A549 (cell line): ENCODE measurements at regions not wholly inside any gene's neighbourhood (a gene's known extent, or its start where the extent isn't known, plus 50 kb on each side); places are given as distances from the start of the nearest gene placed in this dataset.

Experiments
- ATAC-seq, 2 experiments: fragments of 200-7000 bp in 1 of 2; fragments of >200 bp in 1 of 2; cut with Nextera tagmentation in 1 of 2; cut with Tn5 transposase in 1 of 2; 3 replicates each; pipeline versions ENCODE4 v1.8.0 to v1.9.1; 2018 to 2020; ENCODE audit warnings: mild to moderate bottlenecking in 1 of 2, moderate library complexity in 1 of 2
- CTCF ChIA-PET: fragments of 300-600 bp; sonication (Branson Sonifier 250); formaldehyde crosslinking; extraction: SDS; loops from one replicate; lab custom pipeline; 2021; ENCODE audit warnings: antibody characterized with exemption, inconsistent platforms; lab: Yijun Ruan, JAX
- POLR2A ChIA-PET: fragments of 350-600 bp; formaldehyde crosslinking; extraction: SDS; loops from one replicate; lab custom pipeline; 2021; ENCODE audit warnings: antibody characterized with exemption, inconsistent platforms; lab: Yijun Ruan, JAX
- DNase-seq, 2 experiments: peaks; one replicate each; pipeline versions ENCODE4 v3.0.0 to v3.0.0-alpha.2; 2011 to 2016; ENCODE audit warnings: low read depth in 1 of 2, low spot score in 1 of 2
- FAIRE-seq: peaks from 2 replicates; lab custom pipeline; 2011; peaks lifted over from hg19 to GRCh38; lab: Jason Lieb, UNC
- H3K27ac ChIP-seq, 2 experiments: fragments of >200 bp; sonication (Bioruptor Twin); formaldehyde crosslinking; 3 replicates each; pipeline ENCODE4 v1.5.1; 2016 to 2017
- H3K4me1 ChIP-seq: fragments of >200 bp; sonication (Bioruptor Twin); formaldehyde crosslinking; 3 replicates; pipeline ENCODE4 v1.6.1; 2016
- H3K4me2 ChIP-seq: fragments of >200 bp; sonication (Bioruptor Twin); formaldehyde crosslinking; 3 replicates; pipeline ENCODE4 v1.6.1; 2016
- H3K4me3 ChIP-seq: fragments of >200 bp; sonication (Bioruptor Twin); formaldehyde crosslinking; 3 replicates; pipeline ENCODE4 v1.5.1; 2016
- H3K9me3 ChIP-seq: fragments of >200 bp; sonication (Bioruptor Twin); formaldehyde crosslinking; 3 replicates; pipeline ENCODE4 v1.6.1; 2016
- ATOH8 ChIP-seq: fragments of 250-450 bp; sonication (Bioruptor Pico); IDR thresholded peaks from 2 replicates; pipeline ENCODE4 v1.5.0; 2020; ENCODE audit warnings: low read depth, mild to moderate bottlenecking, moderate library complexity
- BHLHE40 ChIP-seq: IDR thresholded peaks from 2 replicates; pipeline ENCODE4 v1.6.1; 2012; ENCODE audit warnings: low read depth, low read length, inconsistent platforms
- CBX8 ChIP-seq: fragments of 200-600 bp; sonication (generic); IDR thresholded peaks from 2 replicates; pipeline ENCODE4 v1.6.1; 2016
- CHD2 ChIP-seq: fragments of 150-350 bp; IDR thresholded peaks from 2 replicates; pipeline ENCODE4 v1.6.1; 2014; ENCODE audit warnings: low read length; ENCODE audit not compliant: partially characterized antibody
- E2F6 ChIP-seq: IDR thresholded peaks from 2 replicates; pipeline ENCODE4 v1.6.1; 2012; ENCODE audit warnings: low read depth, borderline replicate concordance
- EHMT2 ChIP-seq: fragments of 200-600 bp; sonication (generic); IDR thresholded peaks from 2 replicates; pipeline ENCODE4 v1.6.1; 2016; ENCODE audit warnings: antibody characterized with exemption, low read depth, mild to moderate bottlenecking, moderate library complexity
- ESRRA ChIP-seq: fragments of 150-350 bp; IDR thresholded peaks from 2 replicates; pipeline ENCODE4 v1.6.1; 2014; ENCODE audit warnings: mild to moderate bottlenecking, low read length, borderline replicate concordance
- FOSB ChIP-seq: fragments of 250-450 bp; sonication (Bioruptor Pico); IDR thresholded peaks from 2 replicates; pipeline ENCODE4 v1.5.0; 2020; ENCODE audit warnings: mild to moderate bottlenecking, moderate library complexity
- FOXS1 ChIP-seq: fragments of 250-450 bp; sonication (Bioruptor Pico); IDR thresholded peaks from 2 replicates; pipeline ENCODE4 v1.5.0; 2020; ENCODE audit warnings: mild to moderate bottlenecking, moderate library complexity
- HMGXB4 ChIP-seq: fragments of 250-450 bp; sonication (Bioruptor Pico); IDR thresholded peaks from 2 replicates; pipeline ENCODE4 v1.5.0; 2021; ENCODE audit warnings: mild to moderate bottlenecking, moderate library complexity, borderline replicate concordance
- HOXB13 ChIP-seq: fragments of 250-450 bp; sonication (Bioruptor Pico); IDR thresholded peaks from 2 replicates; pipeline ENCODE4 v1.5.0; 2020; ENCODE audit warnings: low read depth, mild to moderate bottlenecking, moderate library complexity
- JUNB ChIP-seq: fragments of >200 bp; sonication (Bioruptor Twin); formaldehyde crosslinking; IDR thresholded peaks from 2 replicates; pipeline ENCODE4 v1.6.1; 2016
- KDM5A ChIP-seq: fragments of 200-600 bp; sonication (generic); IDR thresholded peaks from 2 replicates; pipeline ENCODE4 v1.6.1; 2016; ENCODE audit warnings: antibody characterized with exemption, mild to moderate bottlenecking
- MAFK ChIP-seq: fragments of 450-650 bp; IDR thresholded peaks from 2 replicates; pipeline ENCODE4 v1.6.1; 2014; ENCODE audit not compliant: partially characterized antibody
- MAX ChIP-seq: IDR thresholded peaks from 2 replicates; pipeline ENCODE4 v1.6.1; 2012
- NPAS2 ChIP-seq: fragments of 250-450 bp; sonication (Bioruptor Pico); IDR thresholded peaks from 2 replicates; pipeline ENCODE4 v1.8.0; 2022; ENCODE audit warnings: mild to moderate bottlenecking, moderate library complexity, borderline replicate concordance
- PHF8 ChIP-seq: fragments of 200-600 bp; sonication (generic); IDR thresholded peaks from 2 replicates; pipeline ENCODE4 v1.6.1; 2016; ENCODE audit warnings: low read depth, mild to moderate bottlenecking, antibody characterized with exemption, moderate library complexity, borderline replicate concordance
- POLR2A ChIP-seq: IDR thresholded peaks from 2 replicates; pipeline ENCODE4 v1.6.1; 2012; ENCODE audit warnings: mild to moderate bottlenecking, low read length
- POLR2AphosphoS2 ChIP-seq: conservative IDR thresholded peaks from 2 replicates; pipeline ENCODE4 v1.6.1; 2012; ENCODE audit warnings: low read length, improper control_type of control experiment, inconsistent platforms
- RFX5 ChIP-seq: fragments of 450-650 bp; IDR thresholded peaks from 2 replicates; pipeline ENCODE4 v1.7.1; 2014; ENCODE audit warnings: antibody characterized with exemption, mild to moderate bottlenecking, moderate library complexity
- SMC3 ChIP-seq: fragments of >200 bp; sonication (Bioruptor Twin); formaldehyde crosslinking; IDR thresholded peaks from 3 replicates; pipeline ENCODE4 v1.6.1; 2018; ENCODE audit warnings: inconsistent platforms
- TFCP2L1 ChIP-seq: fragments of 250-450 bp; sonication (Bioruptor Pico); IDR thresholded peaks from 2 replicates; pipeline ENCODE4 v1.5.0; 2021; ENCODE audit warnings: mild to moderate bottlenecking
- ZC3H11A ChIP-seq: fragments of 450-650 bp; IDR thresholded peaks from 2 replicates; pipeline ENCODE4 v1.6.1; 2014; ENCODE audit warnings: antibody characterized with exemption, mild to moderate bottlenecking
- ZFP36 ChIP-seq: fragments of 450-650 bp; IDR thresholded peaks from 2 replicates; pipeline ENCODE4 v1.6.1; 2014; ENCODE audit warnings: borderline replicate concordance; ENCODE audit not compliant: partially characterized antibody
- ZNF302 ChIP-seq: fragments of 250-450 bp; sonication (Bioruptor Pico); IDR thresholded peaks from 2 replicates; pipeline ENCODE4 v1.9.0; 2021; ENCODE audit warnings: inconsistent platforms, mild to moderate bottlenecking, moderate library complexity
- WGBS: methylation state at CpG from one replicate; pipeline ENCODE4 v1.1.6; 2017; ENCODE audit errors: missing lambda C conversion rate; 5-methylcytosine and 5-hydroxymethylcytosine counted together
- TF ChIP-seq, protein P1 (sequence below): fragments of >200 bp; sonication (Bioruptor Twin); formaldehyde crosslinking; IDR thresholded peaks from 3 replicates; pipeline ENCODE4 v1.5.1; 2016
- TF ChIP-seq, protein P2 (sequence below): fragments of 450-650 bp; IDR thresholded peaks from 2 replicates; pipeline ENCODE4 v1.6.1; 2014; ENCODE audit warnings: antibody characterized with exemption
- TF ChIP-seq, protein P3 (sequence below): fragments of >200 bp; sonication (Bioruptor Twin); formaldehyde crosslinking; IDR thresholded peaks from 3 replicates; pipeline ENCODE4 v1.6.1; 2016

DNA sequence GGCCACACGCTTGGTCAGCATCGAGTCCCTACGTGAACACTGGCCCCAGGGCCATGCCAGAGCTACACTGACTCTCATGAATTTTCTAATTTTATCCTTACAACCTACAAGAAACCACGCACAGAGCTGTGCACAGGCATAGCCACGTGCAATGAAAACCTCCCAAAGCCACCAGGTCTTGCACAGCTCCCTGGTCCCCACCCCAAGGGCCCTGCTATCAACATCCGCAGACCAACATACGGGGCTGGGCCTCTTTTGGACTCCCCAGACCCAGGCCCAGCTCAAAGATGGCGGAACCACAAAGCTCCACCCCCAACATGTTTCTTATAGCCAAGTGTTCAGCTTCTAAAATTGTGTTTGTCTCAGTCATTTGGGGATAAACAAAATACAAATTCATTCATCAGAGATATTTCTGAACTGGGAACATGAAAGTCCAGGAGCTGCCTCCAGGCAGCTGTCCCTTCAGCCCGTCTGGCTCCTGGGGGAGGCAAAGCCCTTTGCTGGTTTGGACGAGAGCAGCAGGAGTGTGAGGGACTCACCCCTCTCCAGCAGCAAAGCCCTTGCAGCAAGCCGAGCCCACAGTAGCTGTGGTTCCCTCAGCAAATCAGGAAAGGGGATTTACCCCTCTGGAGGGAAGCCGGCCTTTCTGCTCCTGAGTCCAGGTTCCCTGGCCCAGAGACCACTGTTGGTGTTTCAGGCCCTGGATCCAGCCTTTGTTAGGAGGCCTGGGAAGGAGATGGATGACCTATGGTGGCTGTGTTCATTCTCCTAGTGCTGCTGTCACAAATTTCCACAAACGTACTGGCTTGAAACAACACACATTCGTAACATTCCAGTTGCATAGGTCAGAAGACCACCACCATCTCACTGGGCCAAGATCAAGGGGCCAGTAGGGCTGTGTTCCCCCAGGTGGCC is 75.1 kb downstream of the OAT start:
- no peak overlapping the region for H3K4me2 ChIP-seq
- WGBS: 60% methylated on average over 13 of the region's 14 CpGs
- ATAC-seq: no peak
- H3K4me3 ChIP-seq: no peak overlapping the region
- no peaks in the 10 kb centered on the region for H3K4me1 ChIP-seq
- no peak for FAIRE-seq
- no peaks in the 10 kb centered on the region for H3K9me3 ChIP-seq
- POLR2A ChIA-PET: no interaction called here
- CTCF ChIA-PET: interaction anchor here (1.5 kb wide), 1 partner anchor 46 kb away, joined by 6 read pairs; no protein-coding TSS in a partner anchor
- DNase-seq: no peak
- TF ChIP-seq TFCP2L1 (CRISPR knock-in tag) (no peak), ZC3H11A (no peak), POLR2A (no peak), ATOH8 (no peak), CBX8 (no peak), MAFK (no peak), CHD2 (no peak), KDM5A (no peak), PHF8 (no peak), FOXS1 (CRISPR knock-in tag) (no peak), SMC3 (no peak), HOXB13 (CRISPR knock-in tag) (no peak), POLR2AphosphoS2 (no peak), FOSB (no peak)
- TF ChIP-seq, protein P1, sequence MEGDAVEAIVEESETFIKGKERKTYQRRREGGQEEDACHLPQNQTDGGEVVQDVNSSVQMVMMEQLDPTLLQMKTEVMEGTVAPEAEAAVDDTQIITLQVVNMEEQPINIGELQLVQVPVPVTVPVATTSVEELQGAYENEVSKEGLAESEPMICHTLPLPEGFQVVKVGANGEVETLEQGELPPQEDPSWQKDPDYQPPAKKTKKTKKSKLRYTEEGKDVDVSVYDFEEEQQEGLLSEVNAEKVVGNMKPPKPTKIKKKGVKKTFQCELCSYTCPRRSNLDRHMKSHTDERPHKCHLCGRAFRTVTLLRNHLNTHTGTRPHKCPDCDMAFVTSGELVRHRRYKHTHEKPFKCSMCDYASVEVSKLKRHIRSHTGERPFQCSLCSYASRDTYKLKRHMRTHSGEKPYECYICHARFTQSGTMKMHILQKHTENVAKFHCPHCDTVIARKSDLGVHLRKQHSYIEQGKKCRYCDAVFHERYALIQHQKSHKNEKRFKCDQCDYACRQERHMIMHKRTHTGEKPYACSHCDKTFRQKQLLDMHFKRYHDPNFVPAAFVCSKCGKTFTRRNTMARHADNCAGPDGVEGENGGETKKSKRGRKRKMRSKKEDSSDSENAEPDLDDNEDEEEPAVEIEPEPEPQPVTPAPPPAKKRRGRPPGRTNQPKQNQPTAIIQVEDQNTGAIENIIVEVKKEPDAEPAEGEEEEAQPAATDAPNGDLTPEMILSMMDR: no peak
- TF ChIP-seq, protein P2, sequence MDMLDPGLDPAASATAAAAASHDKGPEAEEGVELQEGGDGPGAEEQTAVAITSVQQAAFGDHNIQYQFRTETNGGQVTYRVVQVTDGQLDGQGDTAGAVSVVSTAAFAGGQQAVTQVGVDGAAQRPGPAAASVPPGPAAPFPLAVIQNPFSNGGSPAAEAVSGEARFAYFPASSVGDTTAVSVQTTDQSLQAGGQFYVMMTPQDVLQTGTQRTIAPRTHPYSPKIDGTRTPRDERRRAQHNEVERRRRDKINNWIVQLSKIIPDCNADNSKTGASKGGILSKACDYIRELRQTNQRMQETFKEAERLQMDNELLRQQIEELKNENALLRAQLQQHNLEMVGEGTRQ: no peak
- TF ChIP-seq, protein P3, sequence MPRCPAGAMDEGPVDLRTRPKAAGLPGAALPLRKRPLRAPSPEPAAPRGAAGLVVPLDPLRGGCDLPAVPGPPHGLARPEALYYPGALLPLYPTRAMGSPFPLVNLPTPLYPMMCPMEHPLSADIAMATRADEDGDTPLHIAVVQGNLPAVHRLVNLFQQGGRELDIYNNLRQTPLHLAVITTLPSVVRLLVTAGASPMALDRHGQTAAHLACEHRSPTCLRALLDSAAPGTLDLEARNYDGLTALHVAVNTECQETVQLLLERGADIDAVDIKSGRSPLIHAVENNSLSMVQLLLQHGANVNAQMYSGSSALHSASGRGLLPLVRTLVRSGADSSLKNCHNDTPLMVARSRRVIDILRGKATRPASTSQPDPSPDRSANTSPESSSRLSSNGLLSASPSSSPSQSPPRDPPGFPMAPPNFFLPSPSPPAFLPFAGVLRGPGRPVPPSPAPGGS: no peak
- TF ChIP-seq, all 56 proteins: peak for 0
- no peak overlapping the region for H3K27ac ChIP-seq

GRCh38 chr10:124342821-124343170 is 75.9 kb downstream of the OAT start:
- DNase-seq (no peak), ATAC-seq (no peak), FAIRE-seq (no peak)
- Histone ChIP-seq H3K4me1 (no peaks in the 10 kb centered on the region), H3K9me3 (no peaks in the 10 kb centered on the region), H3K4me3 (no peak overlapping the region), H3K4me2 (no peak overlapping the region), H3K27ac (no peak overlapping the region)
- POLR2A ChIA-PET: no interaction called here
- WGBS: 60% methylated on average over 5 of the region's 5 CpGs
- CTCF ChIA-PET: interaction anchor here (1.5 kb wide), 1 partner anchor 46 kb away, joined by 6 read pairs; no protein-coding TSS in a partner anchor
- TF ChIP-seq, protein P2: no peak
- TF ChIP-seq ZNF302 (CRISPR knock-in tag) (no peak), KDM5A (no peak), EHMT2 (no peak), ESRRA (no peak), CBX8 (no peak), BHLHE40 (no peak), ZC3H11A (no peak), FOSB (no peak), JUNB (no peak), ZFP36 (no peak), MAX (no peak), E2F6 (no peak), CHD2 (no peak), HMGXB4 (CRISPR knock-in tag) (no peak), NPAS2 (no peak), RFX5 (no peak)
